Esophagus muscularis mucosa (tissue), 4 donors: ENCODE measurements at regions not wholly inside any gene's neighbourhood (a gene's known extent, or its start where the extent isn't known, plus 50 kb on each side); places are given as distances from the start of the nearest gene placed in this dataset.

Source experiments
- CTCF ChIP-seq, 3 experiments: fragments of 200-600 bp in 2 of 3; fragments of 450-650 bp in 1 of 3; sonication (generic) in 2 of 3; IDR thresholded peaks; one replicate each; pipeline ENCODE4 v1.5.1; 2017 to 2019; ENCODE audit warnings: antibody characterized with exemption in 3 of 3, mild to moderate bottlenecking in 2 of 3, moderate library complexity in 1 of 3
- EP300 ChIP-seq: sonication (generic); formaldehyde crosslinking; IDR thresholded peaks from one replicate; pipeline ENCODE4 v1.6.1; 2017; ENCODE audit warnings: antibody characterized with exemption
- POLR2A ChIP-seq: fragments of 450-650 bp; IDR thresholded peaks from one replicate; pipeline ENCODE4 v1.6.1; 2017; ENCODE audit warnings: antibody characterized with exemption, moderate library complexity, mild to moderate bottlenecking, low read depth

GRCh38 chr3:162586591-162586990 lies 1090.0 kb downstream of the OTOL1 start:
- no peak for TF ChIP-seq POLR2A
- no peak for TF ChIP-seq CTCF (IDR thresholded peaks at IDR 0.05)
- TF ChIP-seq EP300 = no peak
